CD4-positive, alpha-beta T cell (primary cell): ENCODE measurements at regions not wholly inside any gene's neighbourhood (a gene's known extent, or its start where the extent isn't known, plus 50 kb on each side); places are given as distances from the start of the nearest gene placed in this dataset.

Experiments
- ATAC-seq: fragments of 200-7000 bp; cut with Tn5 transposase; one replicate; pipeline ENCODE4 v1.10.0; 2022; ENCODE audit warnings: mild to moderate bottlenecking; ENCODE audit not compliant: poor library complexity
- CTCF ChIA-PET: fragments of 350-600 bp; sonication (Branson Sonifier 250); formaldehyde crosslinking; loops from one replicate; lab custom pipeline; 2021; ENCODE audit warnings: antibody characterized with exemption, inconsistent platforms; lab: Charles Lee
- POLR2A ChIA-PET: fragments of 350-600 bp; sonication (Branson Sonifier 250); formaldehyde crosslinking; loops from one replicate; lab custom pipeline; 2021; ENCODE audit warnings: antibody characterized with exemption, inconsistent platforms; lab: Charles Lee
- DNase-seq, 14 experiments: peaks; one replicate each; pipeline ENCODE4 v3.0.0-alpha.2; 2013 to 2020; ENCODE audit warnings: mixed read lengths in 2 of 14
- H3K27ac ChIP-seq, 2 donors: one replicate each; pipeline versions ENCODE4 v1.5.1 to v1.7.0; 2013; ENCODE audit warnings: low read length in 2 of 2, low read depth in 1 of 2, mild to moderate bottlenecking in 1 of 2
- H3K27me3 ChIP-seq, 2 experiments: 1 replicate in 1 of 2; 2 replicates in 1 of 2; pipeline versions ENCODE4 v1.6.1 to v1.7.0; 2013; ENCODE audit warnings: low read length in 2 of 2, control low read depth in 1 of 2, mild to moderate bottlenecking in 1 of 2, moderate library complexity in 1 of 2; ENCODE audit not compliant: insufficient read depth in 2 of 2, control insufficient read depth in 1 of 2
- H3K36me3 ChIP-seq: one replicate; pipeline ENCODE4 v1.6.1; 2013; ENCODE audit warnings: low read length, control low read depth; ENCODE audit not compliant: insufficient read depth
- H3K4me1 ChIP-seq: one replicate; pipeline ENCODE4 v1.6.1; 2013; ENCODE audit warnings: low read length, control low read depth; ENCODE audit not compliant: insufficient read depth
- H3K4me3 ChIP-seq: one replicate; pipeline ENCODE4 v1.5.1; 2013; ENCODE audit warnings: mild to moderate bottlenecking, low read length, moderate library complexity
- H3K9me3 ChIP-seq, 2 experiments: 1 replicate in 1 of 2; 2 replicates in 1 of 2; pipeline versions ENCODE4 v1.6.1 to v1.7.0; 2013; ENCODE audit warnings: low read length in 2 of 2, mild to moderate bottlenecking in 2 of 2, control low read depth in 1 of 2, moderate library complexity in 1 of 2; ENCODE audit not compliant: control insufficient read depth in 1 of 2, insufficient read depth in 1 of 2
- H3K27ac Mint-ChIP-seq: one replicate; pipeline ENCODE4 v1.8.0; 2020; ENCODE audit warnings: mixed read lengths
- H3K27me3 Mint-ChIP-seq: one replicate; pipeline ENCODE4 v1.8.0; 2021; ENCODE audit warnings: mixed read lengths
- H3K36me3 Mint-ChIP-seq: one replicate; pipeline ENCODE4 v1.8.0; 2021; ENCODE audit warnings: low read depth, mixed read lengths
- H3K4me1 Mint-ChIP-seq: one replicate; pipeline ENCODE4 v1.8.0; 2021; ENCODE audit warnings: low read depth, mixed read lengths
- H3K4me3 Mint-ChIP-seq: one replicate; pipeline ENCODE4 v1.8.0; 2020; ENCODE audit warnings: mild to moderate bottlenecking, mixed read lengths
- H3K9me3 Mint-ChIP-seq: one replicate; pipeline ENCODE4 v1.8.0; 2020; ENCODE audit warnings: mixed read lengths
- intact Hi-C, 2 experiments: fragments of 100-400 bp; cut with DNase I in 1 of 2; cut with micrococcal nuclease in 1 of 2; formaldehyde crosslinking; loops; one replicate each; pipeline versions ENCODE4 v1.15.1 to v1.9.0; 2023 to 2025; cut with DNase I, micrococcal nuclease
- TF ChIP-seq, protein P1 (sequence below): fragments of 200-600 bp; IDR thresholded peaks from one replicate; pipeline ENCODE4 v1.8.0; 2022; ENCODE audit warnings: antibody characterized with exemption, mild to moderate bottlenecking

DNA sequence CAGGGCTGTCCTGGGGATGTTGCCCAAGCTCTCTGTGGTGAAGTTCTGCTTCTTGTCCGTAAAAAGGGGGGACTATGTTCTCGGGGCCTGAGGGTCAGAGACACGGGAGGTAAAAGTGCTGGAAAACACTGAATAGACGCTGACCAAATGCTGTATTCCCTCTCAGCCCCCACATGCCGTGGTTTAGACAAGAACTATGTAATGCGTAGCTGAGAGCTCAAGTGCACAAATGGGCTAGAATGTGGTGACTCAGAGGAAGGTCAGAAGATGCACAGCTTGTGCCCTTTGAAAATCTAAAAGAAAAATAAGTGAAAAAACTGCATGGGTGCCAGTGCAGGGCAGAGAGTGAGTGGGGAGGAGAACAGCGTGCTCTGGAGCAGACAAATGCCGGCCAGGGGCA lies 80.3 kb upstream of the MAP4K4 start:
- no peaks in the 10 kb centered on the region for H3K36me3 Mint-ChIP-seq
- ChIA-PET POLR2A (no interaction called here), CTCF (no interaction called here)
- peaks cover 8% of the 10 kb centered on the region for H3K4me1 ChIP-seq
- H3K27me3 Mint-ChIP-seq: no peaks in the 10 kb centered on the region
- no peak overlapping the region for H3K4me3 ChIP-seq
- no peaks in the 10 kb centered on the region for H3K9me3 Mint-ChIP-seq
- TF ChIP-seq, protein P1, sequence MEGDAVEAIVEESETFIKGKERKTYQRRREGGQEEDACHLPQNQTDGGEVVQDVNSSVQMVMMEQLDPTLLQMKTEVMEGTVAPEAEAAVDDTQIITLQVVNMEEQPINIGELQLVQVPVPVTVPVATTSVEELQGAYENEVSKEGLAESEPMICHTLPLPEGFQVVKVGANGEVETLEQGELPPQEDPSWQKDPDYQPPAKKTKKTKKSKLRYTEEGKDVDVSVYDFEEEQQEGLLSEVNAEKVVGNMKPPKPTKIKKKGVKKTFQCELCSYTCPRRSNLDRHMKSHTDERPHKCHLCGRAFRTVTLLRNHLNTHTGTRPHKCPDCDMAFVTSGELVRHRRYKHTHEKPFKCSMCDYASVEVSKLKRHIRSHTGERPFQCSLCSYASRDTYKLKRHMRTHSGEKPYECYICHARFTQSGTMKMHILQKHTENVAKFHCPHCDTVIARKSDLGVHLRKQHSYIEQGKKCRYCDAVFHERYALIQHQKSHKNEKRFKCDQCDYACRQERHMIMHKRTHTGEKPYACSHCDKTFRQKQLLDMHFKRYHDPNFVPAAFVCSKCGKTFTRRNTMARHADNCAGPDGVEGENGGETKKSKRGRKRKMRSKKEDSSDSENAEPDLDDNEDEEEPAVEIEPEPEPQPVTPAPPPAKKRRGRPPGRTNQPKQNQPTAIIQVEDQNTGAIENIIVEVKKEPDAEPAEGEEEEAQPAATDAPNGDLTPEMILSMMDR: no peak
- no peaks in the 10 kb centered on the region for H3K27me3 ChIP-seq
- no peaks in the 10 kb centered on the region for H3K9me3 ChIP-seq
- H3K27ac Mint-ChIP-seq: no peak overlapping the region
- no peaks in the 10 kb centered on the region for H3K36me3 ChIP-seq
- DNase-seq (no peak), ATAC-seq (no peak)
- H3K27ac ChIP-seq: no peak overlapping the region
- no peak overlapping the region for H3K4me3 Mint-ChIP-seq
- H3K4me1 Mint-ChIP-seq: peaks cover 23% of the 10 kb centered on the region
- intact Hi-C loops: no loop called here

DNA sequence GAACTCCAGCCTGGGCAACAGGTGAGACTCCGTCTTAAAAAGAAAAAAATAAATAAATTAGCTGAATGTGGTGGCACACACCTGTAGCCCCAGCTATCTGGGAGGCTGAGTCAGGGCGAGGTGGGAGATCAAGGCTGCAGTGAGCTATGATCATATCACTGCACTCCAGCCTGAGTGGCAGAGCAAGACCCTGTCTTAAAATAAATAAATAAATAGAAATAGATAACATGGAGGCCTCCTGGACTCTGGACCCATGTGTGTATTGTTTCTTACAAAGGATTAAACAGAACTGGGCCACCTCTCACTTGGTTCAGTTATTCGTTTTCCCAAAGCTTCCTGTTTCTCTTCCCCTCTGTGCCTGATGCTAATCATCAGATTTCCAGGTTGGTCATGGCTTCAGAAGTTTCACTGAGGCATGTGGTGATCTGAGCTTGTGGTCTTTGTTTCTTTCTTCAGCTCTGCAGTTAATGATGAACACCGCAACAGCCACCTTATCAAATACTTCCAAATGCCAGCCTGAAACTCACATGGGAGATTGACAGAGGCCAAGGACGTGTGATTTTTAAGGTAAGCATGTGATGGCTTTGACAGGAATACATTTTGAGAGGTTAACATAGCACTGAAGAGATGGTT lies 83.3 kb upstream of the MAP4K4 start:
- no peak overlapping the region for H3K4me3 Mint-ChIP-seq
- intact Hi-C loops: no loop called here
- H3K27ac ChIP-seq: no peak overlapping the region
- no peaks in the 10 kb centered on the region for H3K36me3 ChIP-seq
- H3K27me3 ChIP-seq: no peaks in the 10 kb centered on the region
- H3K4me3 ChIP-seq: no peak overlapping the region
- CTCF ChIA-PET: no interaction called here
- DNase-seq (no peak), ATAC-seq (no peak)
- TF ChIP-seq, protein P1: no peak
- no peak overlapping the region for H3K27ac Mint-ChIP-seq
- no peaks in the 10 kb centered on the region for H3K9me3 Mint-ChIP-seq
- H3K27me3 Mint-ChIP-seq: no peaks in the 10 kb centered on the region
- H3K4me1 ChIP-seq: no peaks in the 10 kb centered on the region
- H3K9me3 ChIP-seq: no peaks in the 10 kb centered on the region
- H3K4me1 Mint-ChIP-seq: peaks cover 10% of the 10 kb centered on the region
- H3K36me3 Mint-ChIP-seq: no peaks in the 10 kb centered on the region
- POLR2A ChIA-PET: interaction anchor here (1.0 to 1.8 kb wide), 2 partner anchors 8 to 11 kb away, joined by 4 read pairs; no protein-coding TSS in a partner anchor

DNA sequence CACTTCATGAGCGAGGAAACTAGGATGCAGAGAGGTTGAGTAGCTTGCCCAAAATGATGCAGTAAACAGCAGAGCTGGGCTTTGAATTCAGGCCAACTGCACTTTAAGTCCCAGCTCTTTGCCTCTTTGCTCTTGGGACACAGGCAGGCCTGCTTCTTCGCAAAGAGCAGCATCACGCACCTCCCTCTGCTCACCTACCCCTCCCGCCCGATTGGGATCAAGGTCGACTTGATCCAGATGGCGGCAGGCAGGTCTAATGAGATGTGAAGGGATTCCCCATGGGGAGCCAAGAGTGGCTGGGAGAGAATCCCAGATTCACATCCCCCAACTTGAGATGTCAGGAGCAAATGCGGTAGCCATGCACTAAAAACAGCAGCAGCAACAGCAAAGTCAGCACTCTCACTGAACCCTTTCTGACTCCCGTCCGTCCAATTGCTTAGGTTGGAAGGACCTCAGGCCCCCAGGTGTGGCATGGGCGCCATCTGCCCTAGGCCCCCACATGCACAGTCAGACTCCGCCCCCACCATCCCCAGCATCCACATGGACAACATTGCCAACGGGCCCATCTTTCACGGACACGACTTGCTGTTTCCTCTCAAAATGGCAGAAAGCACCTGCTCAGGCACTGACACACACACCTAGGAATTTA lies 84.3 kb upstream of the MAP4K4 start:
- POLR2A ChIA-PET: no interaction called here
- H3K4me3 ChIP-seq: no peak overlapping the region
- H3K27me3 Mint-ChIP-seq: no peaks in the 10 kb centered on the region
- CTCF ChIA-PET: no interaction called here
- no peaks in the 10 kb centered on the region for H3K4me1 ChIP-seq
- no peaks in the 10 kb centered on the region for H3K27me3 ChIP-seq
- ATAC-seq (no peak), DNase-seq (no peak)
- H3K4me1 Mint-ChIP-seq: peaks cover 4% of the 10 kb centered on the region
- H3K27ac Mint-ChIP-seq: no peak overlapping the region
- TF ChIP-seq, protein P1: no peak
- no peaks in the 10 kb centered on the region for H3K9me3 Mint-ChIP-seq
- intact Hi-C loops: no loop called here
- no peak overlapping the region for H3K27ac ChIP-seq
- no peaks in the 10 kb centered on the region for H3K36me3 ChIP-seq
- H3K36me3 Mint-ChIP-seq: no peaks in the 10 kb centered on the region
- H3K9me3 ChIP-seq: no peaks in the 10 kb centered on the region
- H3K4me3 Mint-ChIP-seq: no peak overlapping the region
